SK-N-MC (cell line): ENCODE measurements at regions not wholly inside any gene's neighbourhood (a gene's known extent, or its start where the extent isn't known, plus 50 kb on each side); places are given as distances from the start of the nearest gene placed in this dataset.
"Not testable (repeated sequence)": the region's sequence is repeated elsewhere in the genome, so short reads cannot be mapped to it uniquely, and the experiment has no call there.

Experiments
- DNase-seq: peaks from one replicate; pipeline ENCODE4 v3.0.0-alpha.2; 2011; ENCODE audit warnings: low read depth, low spot score
- H3K27ac ChIP-seq: fragments of 200-600 bp; sonication (generic); 2 replicates; pipeline ENCODE4 v1.5.1; 2016; ENCODE audit warnings: mixed run types
- H3K36me3 ChIP-seq: fragments of 200-600 bp; sonication (generic); 2 replicates; pipeline ENCODE4 v1.6.1; 2017; ENCODE audit warnings: antibody characterized with exemption, low read length, mixed read lengths; ENCODE audit not compliant: insufficient read depth
- H3K4me3 ChIP-seq: fragments of 200-600 bp; sonication (generic); 2 replicates; pipeline ENCODE4 v1.5.1; 2016
- H3K9ac ChIP-seq: fragments of 200-600 bp; sonication (generic); 2 replicates; pipeline ENCODE4 v1.8.0; 2017; ENCODE audit warnings: mixed run types, mixed read lengths; ENCODE audit not compliant: insufficient read length
- H3K9me3 ChIP-seq: fragments of 200-600 bp; sonication (generic); 2 replicates; pipeline ENCODE4 v1.6.1; 2017; ENCODE audit warnings: low read depth, mild to moderate bottlenecking, antibody characterized with exemption, low read length, moderate library complexity, mixed read lengths
- EZH2 ChIP-seq: fragments of 200-600 bp; sonication (generic); IDR thresholded peaks from one replicate; pipeline ENCODE4 v1.6.1; 2017; ENCODE audit warnings: antibody characterized with exemption
- FOXP2 ChIP-seq: optimal IDR thresholded peaks from 2 replicates; pipeline ENCODE3; 2011; ENCODE audit warnings: mild to moderate bottlenecking, moderate library complexity; ENCODE audit not compliant: insufficient read depth; ENCODE audit errors: extremely low read length, control extremely low read depth
- POLR2AphosphoS5 ChIP-seq: IDR thresholded peaks from 2 replicates; pipeline ENCODE4 v1.6.1; 2012; ENCODE audit warnings: mild to moderate bottlenecking, low read depth, low read length, borderline replicate concordance

- Histone ChIP-seq H3K9ac (no peak overlapping the region), H3K4me3 (no peak overlapping the region), H3K36me3 (no peaks in the 10 kb centered on the region), H3K9me3 (no peaks in the 10 kb centered on the region), H3K27ac (no peak overlapping the region)
- TF ChIP-seq EZH2 (no peak), POLR2AphosphoS5 (no peak), FOXP2 (no peak)
- DNase-seq, result no peak
Measured at GRCh38 chr5:28947865-28948264, 1909.5 kb upstream of the CDH9 start.

- no peak overlapping the region for H3K9ac ChIP-seq
- H3K4me3 ChIP-seq, result no peak overlapping the region
- H3K27ac ChIP-seq, result no peak overlapping the region
- TF ChIP-seq EZH2 (no peak), POLR2AphosphoS5 (no peak), FOXP2 (no peak)
- no peak for DNase-seq
- H3K9me3 ChIP-seq, result no peaks in the 10 kb centered on the region
- no peaks in the 10 kb centered on the region for H3K36me3 ChIP-seq
Measured at GRCh38 chr5:28945859-28946258, 1907.5 kb upstream of the CDH9 start.

- not testable (repeated sequence) for H3K4me3 ChIP-seq, DNase-seq, H3K9me3 ChIP-seq, H3K27ac ChIP-seq, H3K9ac ChIP-seq, H3K36me3 ChIP-seq
Measured at GRCh38 chr5:28929366-28929765, 1891.0 kb upstream of the CDH9 start.

GRCh38 chr5:28928327-28928790, 1890.0 kb upstream of the CDH9 start:
- DNase-seq, H3K4me3 ChIP-seq, H3K36me3 ChIP-seq, H3K27ac ChIP-seq, H3K9ac ChIP-seq, H3K9me3 ChIP-seq: not testable (repeated sequence)

GRCh38 chr5:28927559-28928326, 1889.4 kb upstream of the CDH9 start:
- Histone ChIP-seq H3K4me3 (no peak overlapping the region), H3K27ac (no peak overlapping the region), H3K36me3 (no peaks in the 10 kb centered on the region), H3K9ac (no peak overlapping the region), H3K9me3 (no peaks in the 10 kb centered on the region)
- TF ChIP-seq POLR2AphosphoS5 (no peak), FOXP2 (no peak), EZH2 (no peak)
- no peak for DNase-seq

- no peak overlapping the region for H3K9ac ChIP-seq
- no peak for TF ChIP-seq FOXP2
- TF ChIP-seq EZH2, result no peak
- no peak for TF ChIP-seq POLR2AphosphoS5
- H3K27ac ChIP-seq, result no peak overlapping the region
- H3K36me3 ChIP-seq, result no peaks in the 10 kb centered on the region
- no peak for DNase-seq
- H3K4me3 ChIP-seq, result no peak overlapping the region
- no peaks in the 10 kb centered on the region for H3K9me3 ChIP-seq
Measured at GRCh38 chr5:28926422-28926821, 1888.0 kb upstream of the CDH9 start.

- H3K9me3 ChIP-seq, result no peaks in the 10 kb centered on the region
- H3K9ac ChIP-seq, result no peak overlapping the region
- H3K4me3 ChIP-seq, result no peak overlapping the region
- TF ChIP-seq EZH2 (no peak), FOXP2 (no peak), POLR2AphosphoS5 (no peak)
- no peak for DNase-seq
- H3K27ac ChIP-seq, result no peak overlapping the region
- H3K36me3 ChIP-seq, result no peaks in the 10 kb centered on the region
Measured at GRCh38 chr5:28917631-28918030, 1879.2 kb upstream of the CDH9 start.

GRCh38 chr5:28914297-28914696, 1875.9 kb upstream of the CDH9 start:
- 0 out of 2 replicates have a peak overlapping the region, but pooled peaks have one; percentile 45 for H3K27ac ChIP-seq
- no peak overlapping the region for H3K4me3 ChIP-seq
- no peaks in the 10 kb centered on the region; the same call in 1 of the 2 replicates for H3K9me3 ChIP-seq
- TF ChIP-seq FOXP2 (no peak), POLR2AphosphoS5 (no peak), EZH2 (no peak)
- no peaks in the 10 kb centered on the region for H3K36me3 ChIP-seq
- H3K9ac ChIP-seq, result no peak overlapping the region
- DNase-seq, result no peak

- TF ChIP-seq FOXP2, result no peak
- TF ChIP-seq POLR2AphosphoS5, result no peak
- no peak for TF ChIP-seq EZH2
Measured at GRCh38 chr5:28903643-28904042, 1865.3 kb upstream of the CDH9 start.

More at GRCh38 chr5:28903643-28904042, 1865.3 kb upstream of the CDH9 start:
- Histone ChIP-seq H3K27ac (peak overlapping the region; percentile 34), H3K9ac (peak overlapping the region; percentile 37), H3K9me3 (peaks cover 8% of the 10 kb centered on the region; the same call in 1 of the 2 replicates), H3K36me3 (peaks cover 5% of the 10 kb centered on the region; the same call in 1 of the 2 replicates), H3K4me3 (no peak overlapping the region)
- peak; percentile 10 for DNase-seq
